Gastrocnemius medialis (tissue), 4 donors: ENCODE measurements at regions not wholly inside any gene's neighbourhood (a gene's known extent, or its start where the extent isn't known, plus 50 kb on each side); places are given as distances from the start of the nearest gene placed in this dataset.

Experiments
- CTCF ChIP-seq, 5 experiments: fragments of 450-650 bp in 3 of 5; fragments of 200-600 bp in 2 of 5; sonication (generic) in 2 of 5; IDR thresholded peaks in 4 of 5; conservative IDR thresholded peaks in 1 of 5; 1 replicate in 4 of 5; 2 replicates in 1 of 5; pipeline ENCODE4 v1.5.1; 2016 to 2019; ENCODE audit warnings: antibody characterized with exemption in 5 of 5, mild to moderate bottlenecking in 3 of 5, moderate library complexity in 3 of 5
- POLR2A ChIP-seq, 2 donors: fragments of 450-650 bp; IDR thresholded peaks; one replicate each; pipeline ENCODE4 v1.6.1; 2017; ENCODE audit warnings: antibody characterized with exemption in 2 of 2, mild to moderate bottlenecking in 2 of 2, moderate library complexity in 2 of 2

- TF ChIP-seq CTCF (IDR thresholded peaks at IDR 0.05 in 4 of 5, conservative IDR thresholded peaks at IDR 0.05 in 1 of 5) = no peak
- no peak for TF ChIP-seq POLR2A (IDR thresholded peaks at IDR 0.05)
Observed at GRCh38 chr9:117543089-117543488, 128.2 kb upstream of the ASTN2 start.
